ENCODE measurements at regions not wholly inside any gene's neighbourhood (a gene's known extent, or its start where the extent isn't known, plus 50 kb on each side); places are given as distances from the start of the nearest gene placed in this dataset.

GRCh38 chr6:27565839-27566779, 93.2 kb upstream of the ZNF184 start (continued):
- TF ChIP-seq ATF2 (CRISPR knock-in tag; IDR thresholded peaks at IDR 0.05) (peak; percentile 65; the same call in 1 of the 2 replicates), ZNF484 (CRISPR knock-in tag; IDR thresholded peaks at IDR 0.05; ENCODE audit: borderline replicate concordance, low read depth) (no peak), BHLHE40 (IDR thresholded peaks at IDR 0.05; ENCODE audit: low read length) (no peak), ZBTB21 (CRISPR knock-in tag; IDR thresholded peaks at IDR 0.05) (peak; percentile 83), CREB1 (IDR thresholded peaks at IDR 0.05) (peak; percentile 58), CREB1 (CRISPR knock-in tag; IDR thresholded peaks at IDR 0.05) (no peak), GPN1 (CRISPR knock-in tag; IDR thresholded peaks at IDR 0.05; ENCODE audit: borderline replicate concordance) (no peak), CEBPB (IDR thresholded peaks at IDR 0.05; ENCODE audit: borderline replicate concordance, low read depth, low read length) (0 out of 2 replicates have a peak, but pooled peaks have one; percentile 2), ZNF292 (CRISPR knock-in tag; IDR thresholded peaks at IDR 0.05; ENCODE audit: borderline replicate concordance, low read depth) (no peak), CTCF (CRISPR knock-in tag; IDR thresholded peaks at IDR 0.05) (peak; percentile 26; the same call in 1 of the 2 replicates), SMYD3 (CRISPR knock-in tag; IDR thresholded peaks at IDR 0.05) (no peak), ARNT2 (CRISPR knock-in tag; IDR thresholded peaks at IDR 0.05; ENCODE audit: low read depth) (no peak), YEATS4 (CRISPR knock-in tag; IDR thresholded peaks at IDR 0.05; ENCODE audit: borderline replicate concordance) (no peak), ZHX1 (CRISPR knock-in tag; IDR thresholded peaks at IDR 0.05; ENCODE audit: low read depth) (no peak), ZNF576 (CRISPR knock-in tag; IDR thresholded peaks at IDR 0.05) (no peak), HOXA3 (CRISPR knock-in tag; IDR thresholded peaks at IDR 0.05) (0 out of 2 replicates have a peak, but pooled peaks have one; percentile 10), RAD21 (CRISPR knock-in tag; IDR thresholded peaks at IDR 0.05) (no peak), ZNF468 (CRISPR knock-in tag; IDR thresholded peaks at IDR 0.05) (no peak), TEAD3 (CRISPR knock-in tag; optimal IDR thresholded peaks at IDR 0.05; ENCODE audit: borderline replicate concordance) (peak; percentile 68), FOSL2 (CRISPR knock-in tag; IDR thresholded peaks at IDR 0.05) (0 out of 2 replicates have a peak, but pooled peaks have one; percentile 14), ZNF232 (CRISPR knock-in tag; IDR thresholded peaks at IDR 0.05; ENCODE audit: borderline replicate concordance) (no peak), SALL1 (CRISPR knock-in tag; IDR thresholded peaks at IDR 0.05) (peak; percentile 32), NAIF1 (CRISPR knock-in tag; IDR thresholded peaks at IDR 0.05; ENCODE audit: borderline replicate concordance) (no peak), ZNF33B (CRISPR knock-in tag; IDR thresholded peaks at IDR 0.05) (no peak), ZBTB3 (CRISPR knock-in tag; IDR thresholded peaks at IDR 0.05; ENCODE audit: borderline replicate concordance, low read depth) (no peak)

Measured in HepG2 (cell line).